ENCODE measurements at regions not wholly inside any gene's neighbourhood (a gene's known extent, or its start where the extent isn't known, plus 50 kb on each side); places are given as distances from the start of the nearest gene placed in this dataset.

DNA sequence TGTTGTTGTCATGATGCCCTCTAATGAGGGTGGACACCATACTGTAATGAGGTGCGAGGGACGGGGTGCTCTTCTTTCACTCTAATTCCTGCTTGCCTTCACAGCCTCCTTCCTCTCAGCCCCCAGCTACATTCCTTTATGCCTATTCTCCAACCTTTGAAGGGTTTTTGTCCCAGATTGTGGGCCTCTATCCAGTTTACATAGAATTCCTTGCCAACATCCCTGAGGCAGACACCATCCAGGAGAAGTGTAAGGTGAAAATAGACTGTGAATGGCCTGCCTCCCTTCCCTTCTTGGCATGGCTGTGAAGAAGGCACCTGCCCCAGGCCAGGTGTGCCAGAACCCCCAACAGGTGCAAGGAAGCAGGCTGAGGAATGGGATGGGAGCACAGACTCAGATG is 122.3 kb downstream of the CHST1 start:
- no peak for TF ChIP-seq POLR2A (IDR thresholded peaks at IDR 0.05; ENCODE audit: low read depth, low read length)
- TF ChIP-seq POLR2AphosphoS5 (IDR thresholded peaks at IDR 0.05; ENCODE audit: low read depth, low read length) = no peak
- TF ChIP-seq SPI1 (IDR thresholded peaks at IDR 0.05; ENCODE audit: low read depth, low read length) = no peak
- TF ChIP-seq TAF1 (IDR thresholded peaks at IDR 0.05; ENCODE audit: low read depth, low read length) = no peak
- no peak for TF ChIP-seq POU2F2 (IDR thresholded peaks at IDR 0.05; ENCODE audit: low read depth, low read length)
